ENCODE measurements at regions not wholly inside any gene's neighbourhood (a gene's known extent, or its start where the extent isn't known, plus 50 kb on each side); places are given as distances from the start of the nearest gene placed in this dataset.

- Histone ChIP-seq H3K4me1 (no peaks in the 10 kb centered on the region), H3K9me3 (peaks cover 0 to 1% of the 10 kb centered on the region in 2 donors), H3K27ac (no peak overlapping the region), H3K27me3 (no peaks in the 10 kb centered on the region), H3K36me3 (no peaks in the 10 kb centered on the region), H3K4me3 (no peak overlapping the region)
- intact Hi-C loops (cut with DNase I; ENCODE audit: low total_unique reads), result no loop called here
- TF ChIP-seq POLR2A (IDR thresholded peaks at IDR 0.05) (no peak), POLR2AphosphoS5 (IDR thresholded peaks at IDR 0.05) (no peak), CTCF (IDR thresholded peaks at IDR 0.05) (no peak)
- DNase-seq (ENCODE audit: low spot score in 2 of 2), result no peak
Observed at GRCh38 chr2:191597186-191597751, 80.7 kb upstream of the NABP1 start.

- Histone ChIP-seq H3K4me3 (no peak overlapping the region), H3K36me3 (no peaks in the 10 kb centered on the region), H3K27ac (no peak overlapping the region), H3K4me1 (no peaks in the 10 kb centered on the region), H3K9me3 (no peaks in the 10 kb centered on the region), H3K27me3 (no peaks in the 10 kb centered on the region)
- DNase-seq (ENCODE audit: low spot score in 2 of 2), result no peak
- no peak for TF ChIP-seq CTCF (IDR thresholded peaks at IDR 0.05)
- no peak for TF ChIP-seq POLR2AphosphoS5 (IDR thresholded peaks at IDR 0.05)
- TF ChIP-seq POLR2A (IDR thresholded peaks at IDR 0.05), result no peak
- intact Hi-C loops (cut with DNase I; ENCODE audit: low total_unique reads), result no loop called here
Observed at GRCh38 chr2:191598296-191598695, 79.6 kb upstream of the NABP1 start.

- intact Hi-C loops (cut with DNase I; ENCODE audit: low total_unique reads), result no loop called here
- no peaks in the 10 kb centered on the region for H3K4me1 ChIP-seq
- no peak for DNase-seq (ENCODE audit: low spot score in 2 of 2)
- no peak overlapping the region for H3K4me3 ChIP-seq
- no peaks in the 10 kb centered on the region for H3K36me3 ChIP-seq
- H3K9me3 ChIP-seq, result no peaks in the 10 kb centered on the region
- no peak overlapping the region for H3K27ac ChIP-seq
- TF ChIP-seq POLR2A (IDR thresholded peaks at IDR 0.05), result no peak
- no peak for TF ChIP-seq CTCF (IDR thresholded peaks at IDR 0.05)
- no peak for TF ChIP-seq POLR2AphosphoS5 (IDR thresholded peaks at IDR 0.05)
- H3K27me3 ChIP-seq, result no peaks in the 10 kb centered on the region
Observed at GRCh38 chr2:191601060-191601459, 76.9 kb upstream of the NABP1 start.

- intact Hi-C loops (cut with DNase I; ENCODE audit: low total_unique reads), result no loop called here
- no peak for TF ChIP-seq POLR2A (IDR thresholded peaks at IDR 0.05)
- no peak for TF ChIP-seq CTCF (IDR thresholded peaks at IDR 0.05)
- no peak for TF ChIP-seq POLR2AphosphoS5 (IDR thresholded peaks at IDR 0.05)
- H3K36me3 ChIP-seq, result no peaks in the 10 kb centered on the region
- H3K9me3 ChIP-seq, result no peaks in the 10 kb centered on the region
- H3K4me3 ChIP-seq, result no peak overlapping the region
- H3K27me3 ChIP-seq, result no peaks in the 10 kb centered on the region
- H3K4me1 ChIP-seq, result no peaks in the 10 kb centered on the region
- no peak for DNase-seq (ENCODE audit: low spot score in 2 of 2)
- H3K27ac ChIP-seq, result no peak overlapping the region
Observed at GRCh38 chr2:191604154-191604553, 73.8 kb upstream of the NABP1 start.

- no peak for TF ChIP-seq POLR2A (IDR thresholded peaks at IDR 0.05)
- no peak for TF ChIP-seq CTCF (IDR thresholded peaks at IDR 0.05)
- no peak for TF ChIP-seq POLR2AphosphoS5 (IDR thresholded peaks at IDR 0.05)
Observed at GRCh38 chr2:191607096-191607495, 70.8 kb upstream of the NABP1 start.

More at GRCh38 chr2:191607096-191607495, 70.8 kb upstream of the NABP1 start:
- H3K4me1 ChIP-seq, result no peaks in the 10 kb centered on the region
- no peak for DNase-seq (ENCODE audit: low spot score in 2 of 2)
- no peaks in the 10 kb centered on the region for H3K9me3 ChIP-seq
- no peaks in the 10 kb centered on the region for H3K27me3 ChIP-seq
- no peak overlapping the region for H3K27ac ChIP-seq
- intact Hi-C loops (cut with DNase I; ENCODE audit: low total_unique reads), result no loop called here
- H3K36me3 ChIP-seq, result no peaks in the 10 kb centered on the region
- no peak overlapping the region for H3K4me3 ChIP-seq
